ENCODE measurements at regions not wholly inside any gene's neighbourhood (a gene's known extent, or its start where the extent isn't known, plus 50 kb on each side); places are given as distances from the start of the nearest gene placed in this dataset.

DNA sequence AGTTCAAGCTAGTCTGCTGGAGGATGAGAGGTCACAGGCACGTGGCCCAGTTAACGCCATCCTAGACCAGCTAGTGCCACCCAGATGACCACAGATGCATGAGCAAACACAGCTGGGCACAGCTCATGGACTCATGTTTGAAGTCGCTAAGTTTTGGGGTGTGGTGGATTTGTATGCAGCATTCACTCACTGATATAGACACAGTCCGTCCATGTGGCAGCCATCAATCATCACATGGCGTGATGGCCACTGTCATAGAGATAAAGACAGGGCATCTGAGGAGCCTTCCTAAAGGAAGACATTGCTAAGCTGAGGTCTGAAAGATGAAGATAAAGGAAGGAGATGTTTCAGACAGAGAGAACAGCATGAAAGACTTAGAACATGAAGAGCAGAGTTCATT is 154.4 kb upstream of the JAG1 start:
- TF ChIP-seq ZFP3 (CRISPR knock-in tag; IDR thresholded peaks at IDR 0.05): no peak
- TF ChIP-seq, protein P1, sequence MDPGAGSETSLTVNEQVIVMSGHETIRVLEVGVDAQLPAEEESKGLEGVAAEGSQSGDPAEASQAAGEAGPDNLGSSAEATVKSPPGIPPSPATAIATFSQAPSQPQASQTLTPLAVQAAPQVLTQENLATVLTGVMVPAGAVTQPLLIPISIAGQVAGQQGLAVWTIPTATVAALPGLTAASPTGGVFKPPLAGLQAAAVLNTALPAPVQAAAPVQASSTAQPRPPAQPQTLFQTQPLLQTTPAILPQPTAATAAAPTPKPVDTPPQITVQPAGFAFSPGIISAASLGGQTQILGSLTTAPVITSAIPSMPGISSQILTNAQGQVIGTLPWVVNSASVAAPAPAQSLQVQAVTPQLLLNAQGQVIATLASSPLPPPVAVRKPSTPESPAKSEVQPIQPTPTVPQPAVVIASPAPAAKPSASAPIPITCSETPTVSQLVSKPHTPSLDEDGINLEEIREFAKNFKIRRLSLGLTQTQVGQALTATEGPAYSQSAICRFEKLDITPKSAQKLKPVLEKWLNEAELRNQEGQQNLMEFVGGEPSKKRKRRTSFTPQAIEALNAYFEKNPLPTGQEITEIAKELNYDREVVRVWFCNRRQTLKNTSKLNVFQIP (CRISPR knock-in tag; IDR thresholded peaks at IDR 0.05; ENCODE audit: borderline replicate concordance, low read depth): no peak
- no peak for TF ChIP-seq ESRRG (CRISPR knock-in tag; IDR thresholded peaks at IDR 0.05)
- TF ChIP-seq SNAI2 (CRISPR knock-in tag; IDR thresholded peaks at IDR 0.05): no peak
- ATAC-seq: no peak

DNA sequence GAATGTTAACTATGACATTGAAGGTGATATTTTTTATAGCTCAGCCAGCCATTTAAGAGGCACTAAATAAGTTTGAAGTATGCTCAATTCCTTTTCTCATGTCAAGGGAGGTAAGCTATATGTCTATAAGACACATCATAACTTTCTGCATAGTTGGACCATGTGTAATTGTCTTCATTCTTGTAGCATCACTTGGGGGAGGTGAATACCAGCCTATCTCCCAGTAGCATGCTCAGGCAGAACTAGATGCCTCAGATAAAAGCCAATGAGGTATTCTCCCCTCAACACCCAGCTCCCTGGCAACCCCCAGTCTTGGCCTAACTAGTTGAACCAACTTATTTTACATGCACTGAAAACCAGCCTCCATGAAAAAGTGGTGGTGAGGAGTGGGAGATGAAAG is 158.3 kb upstream of the JAG1 start:
- no peak for ATAC-seq
- TF ChIP-seq ZNF565 (CRISPR knock-in tag; conservative IDR thresholded peaks at IDR 0.05; ENCODE audit: low read depth) (no peak), ARNTL (CRISPR knock-in tag; IDR thresholded peaks at IDR 0.05; ENCODE audit: borderline replicate concordance, low read depth) (no peak), BACH2 (CRISPR knock-in tag; IDR thresholded peaks at IDR 0.05; ENCODE audit: borderline replicate concordance) (no peak), TOX (CRISPR knock-in tag; IDR thresholded peaks at IDR 0.05; ENCODE audit: borderline replicate concordance) (no peak)
- TF ChIP-seq, protein P2, sequence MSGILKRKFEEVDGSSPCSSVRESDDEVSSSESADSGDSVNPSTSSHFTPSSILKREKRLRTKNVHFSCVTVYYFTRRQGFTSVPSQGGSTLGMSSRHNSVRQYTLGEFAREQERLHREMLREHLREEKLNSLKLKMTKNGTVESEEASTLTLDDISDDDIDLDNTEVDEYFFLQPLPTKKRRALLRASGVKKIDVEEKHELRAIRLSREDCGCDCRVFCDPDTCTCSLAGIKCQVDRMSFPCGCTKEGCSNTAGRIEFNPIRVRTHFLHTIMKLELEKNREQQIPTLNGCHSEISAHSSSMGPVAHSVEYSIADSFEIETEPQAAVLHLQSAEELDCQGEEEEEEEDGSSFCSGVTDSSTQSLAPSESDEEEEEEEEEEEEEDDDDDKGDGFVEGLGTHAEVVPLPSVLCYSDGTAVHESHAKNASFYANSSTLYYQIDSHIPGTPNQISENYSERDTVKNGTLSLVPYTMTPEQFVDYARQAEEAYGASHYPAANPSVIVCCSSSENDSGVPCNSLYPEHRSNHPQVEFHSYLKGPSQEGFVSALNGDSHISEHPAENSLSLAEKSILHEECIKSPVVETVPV (CRISPR knock-in tag; IDR thresholded peaks at IDR 0.05): no peak
- TF ChIP-seq, protein P3, sequence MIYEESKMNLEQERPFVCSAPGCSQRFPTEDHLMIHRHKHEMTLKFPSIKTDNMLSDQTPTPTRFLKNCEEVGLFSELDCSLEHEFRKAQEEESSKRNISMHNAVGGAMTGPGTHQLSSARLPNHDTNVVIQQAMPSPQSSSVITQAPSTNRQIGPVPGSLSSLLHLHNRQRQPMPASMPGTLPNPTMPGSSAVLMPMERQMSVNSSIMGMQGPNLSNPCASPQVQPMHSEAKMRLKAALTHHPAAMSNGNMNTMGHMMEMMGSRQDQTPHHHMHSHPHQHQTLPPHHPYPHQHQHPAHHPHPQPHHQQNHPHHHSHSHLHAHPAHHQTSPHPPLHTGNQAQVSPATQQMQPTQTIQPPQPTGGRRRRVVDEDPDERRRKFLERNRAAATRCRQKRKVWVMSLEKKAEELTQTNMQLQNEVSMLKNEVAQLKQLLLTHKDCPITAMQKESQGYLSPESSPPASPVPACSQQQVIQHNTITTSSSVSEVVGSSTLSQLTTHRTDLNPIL (CRISPR knock-in tag; IDR thresholded peaks at IDR 0.05; ENCODE audit: low read depth): no peak
- TF ChIP-seq, protein P1 (CRISPR knock-in tag; IDR thresholded peaks at IDR 0.05; ENCODE audit: borderline replicate concordance, low read depth): no peak
- TF ChIP-seq, protein P4, sequence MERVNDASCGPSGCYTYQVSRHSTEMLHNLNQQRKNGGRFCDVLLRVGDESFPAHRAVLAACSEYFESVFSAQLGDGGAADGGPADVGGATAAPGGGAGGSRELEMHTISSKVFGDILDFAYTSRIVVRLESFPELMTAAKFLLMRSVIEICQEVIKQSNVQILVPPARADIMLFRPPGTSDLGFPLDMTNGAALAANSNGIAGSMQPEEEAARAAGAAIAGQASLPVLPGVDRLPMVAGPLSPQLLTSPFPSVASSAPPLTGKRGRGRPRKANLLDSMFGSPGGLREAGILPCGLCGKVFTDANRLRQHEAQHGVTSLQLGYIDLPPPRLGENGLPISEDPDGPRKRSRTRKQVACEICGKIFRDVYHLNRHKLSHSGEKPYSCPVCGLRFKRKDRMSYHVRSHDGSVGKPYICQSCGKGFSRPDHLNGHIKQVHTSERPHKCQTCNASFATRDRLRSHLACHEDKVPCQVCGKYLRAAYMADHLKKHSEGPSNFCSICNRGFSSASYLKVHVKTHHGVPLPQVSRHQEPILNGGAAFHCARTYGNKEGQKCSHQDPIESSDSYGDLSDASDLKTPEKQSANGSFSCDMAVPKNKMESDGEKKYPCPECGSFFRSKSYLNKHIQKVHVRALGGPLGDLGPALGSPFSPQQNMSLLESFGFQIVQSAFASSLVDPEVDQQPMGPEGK (CRISPR knock-in tag; IDR thresholded peaks at IDR 0.05; ENCODE audit: borderline replicate concordance): no peak

DNA sequence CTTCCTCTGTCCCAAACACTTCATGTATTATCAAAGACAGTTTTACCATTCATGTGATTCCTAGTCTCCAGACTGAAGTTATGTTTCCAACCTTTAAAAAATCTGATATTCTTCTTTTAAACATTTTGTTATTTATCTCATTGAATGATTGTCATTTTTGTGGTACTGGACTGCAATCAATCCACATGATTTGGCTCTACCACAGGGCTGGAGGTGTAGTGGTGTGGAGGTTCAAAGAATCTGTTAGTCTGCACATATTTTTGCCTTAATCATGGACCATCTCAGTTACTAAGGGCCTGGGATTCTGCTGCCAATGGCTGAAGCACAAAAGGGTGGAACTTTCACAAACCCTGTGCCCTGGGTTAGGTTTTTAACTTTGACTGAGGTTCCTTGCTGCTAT is 164.1 kb upstream of the JAG1 start:
- no peak for ATAC-seq
- TF ChIP-seq RARB (CRISPR knock-in tag; IDR thresholded peaks at IDR 0.05) (no peak), PPARA (CRISPR knock-in tag; IDR thresholded peaks at IDR 0.05; ENCODE audit: borderline replicate concordance) (no peak), ARNTL (CRISPR knock-in tag; IDR thresholded peaks at IDR 0.05; ENCODE audit: borderline replicate concordance, low read depth) (no peak), ESRRG (CRISPR knock-in tag; IDR thresholded peaks at IDR 0.05) (no peak), GLIS3 (CRISPR knock-in tag; IDR thresholded peaks at IDR 0.05) (no peak), ZNF565 (CRISPR knock-in tag; conservative IDR thresholded peaks at IDR 0.05; ENCODE audit: low read depth) (no peak), TCF4 (CRISPR knock-in tag; IDR thresholded peaks at IDR 0.05; ENCODE audit: borderline replicate concordance) (no peak), ZC3H10 (CRISPR knock-in tag; IDR thresholded peaks at IDR 0.05) (no peak), ZNF70 (CRISPR knock-in tag; IDR thresholded peaks at IDR 0.05) (no peak), ZFP30 (CRISPR knock-in tag; IDR thresholded peaks at IDR 0.05) (no peak), BACH2 (CRISPR knock-in tag; IDR thresholded peaks at IDR 0.05; ENCODE audit: borderline replicate concordance) (no peak), CSDC2 (CRISPR knock-in tag; IDR thresholded peaks at IDR 0.05) (no peak)
- TF ChIP-seq, protein P1 (CRISPR knock-in tag; IDR thresholded peaks at IDR 0.05; ENCODE audit: borderline replicate concordance, low read depth): no peak
